Left lung (tissue), 4 donors: ENCODE measurements at regions not wholly inside any gene's neighbourhood (a gene's known extent, or its start where the extent isn't known, plus 50 kb on each side); places are given as distances from the start of the nearest gene placed in this dataset.

Experiments
- ATAC-seq: fragments of 200-7000 bp; cut with Tn5 transposase; one replicate; pipeline ENCODE4 v1.9.1; 2020; ENCODE audit warnings: moderate library complexity
- DNase-seq, 4 donors: peaks; one replicate each; pipeline ENCODE4 v3.0.0-alpha.2; 2013 to 2020
- H3K27ac ChIP-seq, 2 donors: fragments of 200-600 bp; sonication (generic) in 1 of 2; one replicate each; pipeline versions ENCODE4 v1.5.0 to v1.8.0; 2020 to 2021
- H3K27me3 ChIP-seq, 2 donors: fragments of 200-600 bp; sonication (generic) in 1 of 2; one replicate each; pipeline versions ENCODE4 v1.5.0 to v1.8.0; 2020 to 2021
- H3K36me3 ChIP-seq, 2 donors: fragments of 200-600 bp; sonication (generic) in 1 of 2; one replicate each; pipeline versions ENCODE4 v1.5.0 to v1.8.0; 2020 to 2021
- H3K4me1 ChIP-seq, 2 donors: fragments of 200-600 bp; one replicate each; pipeline ENCODE4 v1.8.0; 2021
- H3K4me3 ChIP-seq, 2 donors: fragments of 200-600 bp; sonication (generic) in 1 of 2; one replicate each; pipeline versions ENCODE4 v1.5.0 to v1.8.0; 2020 to 2021; ENCODE audit warnings: mild to moderate bottlenecking in 1 of 2
- H3K9me3 ChIP-seq, 2 donors: fragments of 200-600 bp; sonication (generic) in 1 of 2; one replicate each; pipeline versions ENCODE4 v1.5.0 to v1.8.0; 2020 to 2021
- intact Hi-C, 2 donors: fragments of 100-400 bp; cut with DNase I; formaldehyde crosslinking; loops; one replicate each; pipeline versions ENCODE4 v1.11.2 to v1.14.2; 2022
- TF ChIP-seq, protein P1 (sequence below), 2 donors: fragments of 200-600 bp; sonication (generic) in 1 of 2; IDR thresholded peaks; one replicate each; pipeline versions ENCODE4 v1.5.0 to v1.8.0; 2021; ENCODE audit warnings: antibody characterized with exemption in 2 of 2
- donor health status: DM: no; HTN: yes; CAD: no.
- donor health status: DM: no; HTN: no; CAD: no.

DNA sequence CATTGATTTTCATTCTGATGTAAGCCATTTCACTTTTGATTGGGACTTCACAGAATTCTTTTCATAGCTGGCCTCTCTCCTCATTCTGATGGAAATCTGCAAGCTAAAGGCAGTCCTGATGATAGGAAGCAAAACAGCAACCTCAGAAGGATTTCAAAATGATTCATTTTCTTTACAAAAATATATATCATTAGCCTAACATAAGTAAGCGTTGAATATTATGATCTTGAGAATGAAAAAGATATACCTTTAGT, 143.1 kb upstream of the GJE1 start:
- Histone ChIP-seq H3K27me3 (no peaks in the 10 kb centered on the region), H3K27ac (no peak overlapping the region), H3K4me1 (no peaks in the 10 kb centered on the region), H3K9me3 (peaks cover 0 to 6% of the 10 kb centered on the region in 2 donors), H3K36me3 (no peaks in the 10 kb centered on the region), H3K4me3 (no peak overlapping the region)
- TF ChIP-seq, protein P1, sequence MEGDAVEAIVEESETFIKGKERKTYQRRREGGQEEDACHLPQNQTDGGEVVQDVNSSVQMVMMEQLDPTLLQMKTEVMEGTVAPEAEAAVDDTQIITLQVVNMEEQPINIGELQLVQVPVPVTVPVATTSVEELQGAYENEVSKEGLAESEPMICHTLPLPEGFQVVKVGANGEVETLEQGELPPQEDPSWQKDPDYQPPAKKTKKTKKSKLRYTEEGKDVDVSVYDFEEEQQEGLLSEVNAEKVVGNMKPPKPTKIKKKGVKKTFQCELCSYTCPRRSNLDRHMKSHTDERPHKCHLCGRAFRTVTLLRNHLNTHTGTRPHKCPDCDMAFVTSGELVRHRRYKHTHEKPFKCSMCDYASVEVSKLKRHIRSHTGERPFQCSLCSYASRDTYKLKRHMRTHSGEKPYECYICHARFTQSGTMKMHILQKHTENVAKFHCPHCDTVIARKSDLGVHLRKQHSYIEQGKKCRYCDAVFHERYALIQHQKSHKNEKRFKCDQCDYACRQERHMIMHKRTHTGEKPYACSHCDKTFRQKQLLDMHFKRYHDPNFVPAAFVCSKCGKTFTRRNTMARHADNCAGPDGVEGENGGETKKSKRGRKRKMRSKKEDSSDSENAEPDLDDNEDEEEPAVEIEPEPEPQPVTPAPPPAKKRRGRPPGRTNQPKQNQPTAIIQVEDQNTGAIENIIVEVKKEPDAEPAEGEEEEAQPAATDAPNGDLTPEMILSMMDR (IDR thresholded peaks at IDR 0.05): no peak
- intact Hi-C loops: no loop called here
- DNase-seq (no peak), ATAC-seq (no peak)

DNA sequence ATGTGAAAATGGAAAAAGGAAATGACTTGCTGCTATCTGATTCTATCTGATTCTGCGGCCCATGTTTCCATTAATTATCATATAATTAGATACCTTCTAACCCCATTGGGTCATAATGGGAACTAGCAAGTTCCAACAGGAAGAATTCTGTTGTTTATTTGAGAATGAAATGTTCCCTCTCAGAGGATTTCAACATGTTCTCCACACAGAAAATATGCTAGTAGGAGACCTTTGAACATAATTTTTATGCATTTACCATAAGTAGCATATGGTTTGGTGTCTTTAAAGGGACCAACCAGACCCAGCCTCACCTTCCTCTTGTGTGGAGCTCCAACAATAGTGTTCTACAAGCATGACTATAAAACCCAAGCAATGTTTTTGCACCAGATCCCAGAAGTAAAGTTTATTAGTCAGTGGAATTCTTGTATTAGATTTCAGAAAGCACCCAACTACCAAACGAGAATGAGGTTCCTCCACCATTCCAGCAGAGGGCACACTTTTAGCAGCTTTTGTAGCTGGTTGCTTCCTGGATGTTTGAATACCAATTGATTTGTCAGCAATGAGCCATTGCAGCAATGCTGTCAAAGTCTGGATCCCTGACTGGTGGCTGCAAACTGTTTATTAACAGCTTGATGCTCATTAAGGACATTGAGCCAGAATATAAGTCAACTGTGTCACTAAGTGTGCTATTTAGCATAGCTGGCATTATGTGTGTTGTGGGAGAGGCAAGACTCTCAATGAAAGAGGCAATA, 143.6 kb upstream of the GJE1 start:
- no peaks in the 10 kb centered on the region for H3K27me3 ChIP-seq
- no peak overlapping the region for H3K4me3 ChIP-seq
- H3K27ac ChIP-seq: no peak overlapping the region
- peak; percentile 63 for ATAC-seq
- TF ChIP-seq, protein P1 (IDR thresholded peaks at IDR 0.05): peak; percentile 38 to 47
- peaks cover 0 to under 1% of the 10 kb centered on the region in 2 donors for H3K9me3 ChIP-seq
- DNase-seq: no peak
- intact Hi-C loops: no loop called here
- no peaks in the 10 kb centered on the region for H3K4me1 ChIP-seq
- H3K36me3 ChIP-seq: no peaks in the 10 kb centered on the region

DNA sequence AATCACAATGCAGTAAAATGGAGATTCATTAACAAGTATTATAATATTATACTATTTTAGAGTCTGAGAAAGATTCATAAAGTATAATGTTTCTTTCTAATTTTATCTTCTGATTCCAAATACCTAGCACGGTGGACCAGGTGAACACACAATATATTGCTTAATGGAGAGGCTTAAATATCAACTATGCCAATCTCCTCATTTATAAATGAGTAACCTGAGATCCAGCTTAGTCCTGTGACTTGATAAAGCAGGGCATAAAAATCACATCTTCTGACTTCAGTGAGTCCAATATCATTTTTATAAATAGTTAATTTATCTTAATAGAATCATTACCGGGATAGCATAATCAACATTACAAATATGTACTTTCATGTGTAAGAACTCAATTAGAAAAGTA, 144.4 kb upstream of the GJE1 start:
- Histone ChIP-seq H3K36me3 (no peaks in the 10 kb centered on the region), H3K27ac (no peak overlapping the region), H3K4me1 (no peaks in the 10 kb centered on the region), H3K9me3 (no peaks in the 10 kb centered on the region), H3K4me3 (no peak overlapping the region), H3K27me3 (no peaks in the 10 kb centered on the region)
- intact Hi-C loops: no loop called here
- no peak for ATAC-seq
- no peak for DNase-seq
- TF ChIP-seq, protein P1 (IDR thresholded peaks at IDR 0.05): no peak

DNA sequence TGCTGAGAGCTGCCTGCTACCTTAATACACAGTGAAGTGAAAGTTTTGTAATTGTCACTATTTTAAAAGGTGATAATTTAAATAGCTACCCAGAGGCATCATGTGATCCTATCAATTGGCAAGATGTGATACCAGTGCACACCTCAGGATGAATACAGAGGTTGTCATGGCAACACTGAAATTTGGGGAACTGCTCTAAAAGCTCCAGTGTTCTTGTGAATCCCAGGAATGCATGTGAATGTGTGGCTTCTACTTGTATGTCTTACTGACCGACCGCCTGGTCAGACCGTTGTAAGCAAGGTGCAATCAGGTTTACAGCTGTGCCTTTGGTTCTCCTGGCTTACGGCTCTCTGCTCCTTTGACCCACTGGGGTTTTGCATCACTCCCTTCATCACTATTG, 146.3 kb upstream of the GJE1 start:
- no peaks in the 10 kb centered on the region for H3K36me3 ChIP-seq
- ATAC-seq: no peak
- no peaks in the 10 kb centered on the region for H3K27me3 ChIP-seq
- TF ChIP-seq, protein P1 (IDR thresholded peaks at IDR 0.05): no peak
- H3K4me3 ChIP-seq: no peak overlapping the region
- intact Hi-C loops: no loop called here
- no peak overlapping the region for H3K27ac ChIP-seq
- no peaks in the 10 kb centered on the region for H3K4me1 ChIP-seq
- H3K9me3 ChIP-seq: no peaks in the 10 kb centered on the region
- DNase-seq: no peak

DNA sequence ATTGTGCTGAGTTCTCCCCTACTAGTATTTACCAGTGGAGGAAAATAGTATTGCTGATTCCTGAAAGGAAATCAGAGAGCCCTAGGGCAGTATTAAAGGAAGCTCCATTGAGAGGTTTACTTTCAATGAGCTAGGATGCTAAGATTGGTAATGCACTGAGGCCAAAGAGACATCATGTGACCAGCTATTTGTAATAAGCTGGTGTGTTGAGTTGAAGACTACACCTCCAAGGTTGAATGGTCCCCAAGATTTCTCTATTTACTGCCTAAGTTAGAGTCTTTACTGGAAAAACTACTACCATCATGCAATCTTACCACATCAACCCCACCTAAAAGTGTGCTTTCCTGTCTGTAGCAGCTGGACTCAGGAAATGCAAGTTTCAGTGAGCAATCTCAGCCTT, 151.5 kb upstream of the GJE1 start:
- DNase-seq (no peak), ATAC-seq (no peak)
- Histone ChIP-seq H3K4me1 (no peaks in the 10 kb centered on the region), H3K36me3 (no peaks in the 10 kb centered on the region), H3K27me3 (no peaks in the 10 kb centered on the region), H3K9me3 (no peaks in the 10 kb centered on the region), H3K4me3 (no peak overlapping the region), H3K27ac (no peak overlapping the region)
- TF ChIP-seq, protein P1 (IDR thresholded peaks at IDR 0.05): no peak
- intact Hi-C loops: no loop called here
